BLaER1 (cell line): ENCODE measurements at regions not wholly inside any gene's neighbourhood (a gene's known extent, or its start where the extent isn't known, plus 50 kb on each side); places are given as distances from the start of the nearest gene placed in this dataset.
A peak's percentile ranks its signal among the peaks of the same experiment; 100 is the strongest.
"Not testable (repeated sequence)": the region's sequence is repeated elsewhere in the genome, so short reads cannot be mapped to it uniquely, and the experiment has no call there.

Experiments used
- H3K27ac ChIP-seq: shearing (Covaris generic); formaldehyde crosslinking; 2 replicates; pipeline ENCODE4 v1.8.1; 2022
- H3K27me3 ChIP-seq: shearing (Covaris generic); formaldehyde crosslinking; 2 replicates; pipeline ENCODE4 v1.8.1; 2022
- H3K36me3 ChIP-seq: shearing (Covaris generic); formaldehyde crosslinking; 2 replicates; pipeline ENCODE4 v1.8.1; 2022
- H3K4me1 ChIP-seq: shearing (Covaris generic); formaldehyde crosslinking; 2 replicates; pipeline ENCODE4 v1.8.1; 2022
- H3K4me2 ChIP-seq: shearing (Covaris generic); formaldehyde crosslinking; 2 replicates; pipeline ENCODE4 v1.8.1; 2022
- H3K4me3 ChIP-seq: shearing (Covaris generic); formaldehyde crosslinking; 2 replicates; pipeline ENCODE4 v1.8.1; 2022
- H3K9ac ChIP-seq: shearing (Covaris generic); formaldehyde crosslinking; 2 replicates; pipeline ENCODE4 v1.8.1; 2022
- H3K9me3 ChIP-seq: shearing (Covaris generic); formaldehyde crosslinking; 2 replicates; pipeline ENCODE4 v1.8.1; 2022
- H4K20me1 ChIP-seq: shearing (Covaris generic); formaldehyde crosslinking; 2 replicates; pipeline ENCODE4 v1.8.1; 2022
- Cebpa-rat ChIP-seq: shearing (Covaris generic); IDR thresholded peaks from 2 replicates; pipeline ENCODE4 v1.8.1; 2022

GRCh38 chr15:45862034-45862433 lies 227.2 kb downstream of the SQOR start:
- Histone ChIP-seq H3K27ac (no peak overlapping the region), H3K27me3 (no peaks in the 10 kb centered on the region), H3K4me3 (no peak overlapping the region), H3K9me3 (peaks cover 14% of the 10 kb centered on the region), H3K4me1 (peaks cover 31% of the 10 kb centered on the region), H4K20me1 (no peaks in the 10 kb centered on the region), H3K4me2 (no peak overlapping the region), H3K36me3 (no peaks in the 10 kb centered on the region), H3K9ac (no peak overlapping the region)
- TF ChIP-seq Cebpa-rat = no peak

- Histone ChIP-seq H3K9ac (no peak overlapping the region), H3K9me3 (peaks cover 17% of the 10 kb centered on the region), H3K36me3 (no peaks in the 10 kb centered on the region), H3K27me3 (no peaks in the 10 kb centered on the region), H3K27ac (no peak overlapping the region), H3K4me1 (peaks cover 51% of the 10 kb centered on the region), H3K4me3 (no peak overlapping the region), H3K4me2 (0 out of 2 replicates have a peak overlapping the region, but pooled peaks have one; percentile 19), H4K20me1 (no peaks in the 10 kb centered on the region)
- no peak for TF ChIP-seq Cebpa-rat
Observed at GRCh38 chr15:45863881-45864580, 229.2 kb downstream of the SQOR start.

GRCh38 chr15:45866616-45867015 lies 231.8 kb downstream of the SQOR start:
- H3K36me3 ChIP-seq = no peaks in the 10 kb centered on the region
- H3K27ac ChIP-seq = peak overlapping the region; percentile 62
- H4K20me1 ChIP-seq = no peaks in the 10 kb centered on the region
- peak overlapping the region; percentile 82 for H3K4me2 ChIP-seq
- H3K9me3 ChIP-seq = peaks cover 25% of the 10 kb centered on the region
- no peak overlapping the region for H3K4me3 ChIP-seq
- H3K9ac ChIP-seq = no peak overlapping the region
- H3K4me1 ChIP-seq = peaks cover 77% of the 10 kb centered on the region
- H3K27me3 ChIP-seq = no peaks in the 10 kb centered on the region
- TF ChIP-seq Cebpa-rat = no peak

GRCh38 chr15:45867281-45867680 lies 232.5 kb downstream of the SQOR start:
- Histone ChIP-seq H3K4me1 (peaks cover 81% of the 10 kb centered on the region), H3K27me3 (no peaks in the 10 kb centered on the region), H3K36me3 (no peaks in the 10 kb centered on the region), H4K20me1 (no peaks in the 10 kb centered on the region), H3K9me3 (peaks cover 32% of the 10 kb centered on the region), H3K4me3 (no peak overlapping the region), H3K9ac (no peak overlapping the region), H3K27ac (peak overlapping the region; percentile 69), H3K4me2 (peak overlapping the region; percentile 82)
- no peak for TF ChIP-seq Cebpa-rat

GRCh38 chr15:45868109-45868691 lies 233.4 kb downstream of the SQOR start:
- peaks cover 6% of the 10 kb centered on the region for H3K36me3 ChIP-seq
- peaks cover 36% of the 10 kb centered on the region for H3K9me3 ChIP-seq
- peak overlapping the region; percentile 69 for H3K27ac ChIP-seq
- peak overlapping the region; percentile 82 for H3K4me2 ChIP-seq
- H4K20me1 ChIP-seq = no peaks in the 10 kb centered on the region
- H3K9ac ChIP-seq = peak overlapping the region; percentile 42; the same call in 1 of the 2 replicates
- TF ChIP-seq Cebpa-rat = peak; percentile 72
- peaks cover 83% of the 10 kb centered on the region for H3K4me1 ChIP-seq
- H3K27me3 ChIP-seq = no peaks in the 10 kb centered on the region
- peak overlapping the region; percentile 25 for H3K4me3 ChIP-seq

GRCh38 chr15:45869034-45869668 lies 234.3 kb downstream of the SQOR start:
- TF ChIP-seq Cebpa-rat = no peak
- H3K27me3 ChIP-seq = no peaks in the 10 kb centered on the region
- H3K9me3 ChIP-seq = peaks cover 46% of the 10 kb centered on the region
- peaks cover 90% of the 10 kb centered on the region for H3K4me1 ChIP-seq
- peak overlapping the region; percentile 25 for H3K4me3 ChIP-seq
- no peaks in the 10 kb centered on the region for H4K20me1 ChIP-seq
- H3K36me3 ChIP-seq = peaks cover 15% of the 10 kb centered on the region
- H3K9ac ChIP-seq = peak overlapping the region; percentile 42; the same call in 1 of the 2 replicates
- peak overlapping the region; percentile 69 for H3K27ac ChIP-seq
- H3K4me2 ChIP-seq = peak overlapping the region; percentile 82

GRCh38 chr15:45871121-45871855 lies 236.5 kb downstream of the SQOR start:
- no peaks in the 10 kb centered on the region for H3K27me3 ChIP-seq
- H3K9ac ChIP-seq = no peak overlapping the region
- peaks cover 15% of the 10 kb centered on the region for H3K36me3 ChIP-seq
- TF ChIP-seq Cebpa-rat = no peak
- H3K4me1 ChIP-seq = peaks cover 76% of the 10 kb centered on the region
- peak overlapping the region; percentile 69 for H3K27ac ChIP-seq
- 0 out of 2 replicates have a peak overlapping the region, but pooled peaks have one; percentile 6 for H3K4me3 ChIP-seq
- H3K4me2 ChIP-seq = peak overlapping the region; percentile 82
- H4K20me1 ChIP-seq = no peaks in the 10 kb centered on the region
- H3K9me3 ChIP-seq = peaks cover 63% of the 10 kb centered on the region

GRCh38 chr15:45873781-45874180 lies 239.0 kb downstream of the SQOR start:
- Histone ChIP-seq H3K9me3 (peaks cover 80% of the 10 kb centered on the region), H3K4me2 (peak overlapping the region; percentile 42), H3K4me3 (peak overlapping the region; percentile 48), H3K36me3 (peaks cover 15% of the 10 kb centered on the region), H3K9ac (no peak overlapping the region), H3K4me1 (peaks cover 55% of the 10 kb centered on the region), H4K20me1 (no peaks in the 10 kb centered on the region), H3K27me3 (no peaks in the 10 kb centered on the region), H3K27ac (peak overlapping the region; percentile 52; the same call in 1 of the 2 replicates)
- no peak for TF ChIP-seq Cebpa-rat

GRCh38 chr15:45874566-45874965 lies 239.7 kb downstream of the SQOR start:
- not testable (repeated sequence) for H3K9ac ChIP-seq, H3K27me3 ChIP-seq, H4K20me1 ChIP-seq
- peak overlapping the region; percentile 42 for H3K4me2 ChIP-seq
- peaks cover 15% of the 10 kb centered on the region for H3K36me3 ChIP-seq
- peaks cover 88% of the 10 kb centered on the region for H3K9me3 ChIP-seq
- H3K4me1 ChIP-seq = peaks cover 48% of the 10 kb centered on the region
- H3K27ac ChIP-seq = peak overlapping the region; percentile 52; the same call in 1 of the 2 replicates
- peak overlapping the region; percentile 48 for H3K4me3 ChIP-seq
